Ascending aorta (tissue), 2 donors: ENCODE measurements at regions not wholly inside any gene's neighbourhood (a gene's known extent, or its start where the extent isn't known, plus 50 kb on each side); places are given as distances from the start of the nearest gene placed in this dataset.

Experiments used
- DNase-seq, 2 donors: peaks; one replicate each; pipeline ENCODE4 v3.0.0-alpha.2; 2019; ENCODE audit warnings: low spot score in 2 of 2
- H3K27ac ChIP-seq, 2 donors: fragments of 200-600 bp; sonication (generic); one replicate each; pipeline ENCODE4 v1.5.1; 2016 to 2017; ENCODE audit warnings: mild to moderate bottlenecking in 1 of 2
- H3K27me3 ChIP-seq: fragments of 200-600 bp; sonication (generic); one replicate; pipeline ENCODE4 v1.5.1; 2017
- H3K36me3 ChIP-seq, 2 donors: fragments of 200-600 bp; sonication (generic); one replicate each; pipeline ENCODE4 v1.5.1; 2016
- H3K4me1 ChIP-seq, 2 donors: fragments of 200-600 bp; sonication (generic); one replicate each; pipeline ENCODE4 v1.5.1; 2016 to 2017; ENCODE audit warnings: mild to moderate bottlenecking in 1 of 2
- H3K4me3 ChIP-seq, 2 donors: fragments of 200-600 bp; sonication (generic); one replicate each; pipeline ENCODE4 v1.5.1; 2016 to 2017; ENCODE audit warnings: mild to moderate bottlenecking in 1 of 2
- H3K9me3 ChIP-seq, 2 donors: fragments of 200-600 bp; sonication (generic); one replicate each; pipeline ENCODE4 v1.5.1; 2016
- intact Hi-C: fragments of 100-400 bp; cut with DNase I; formaldehyde crosslinking; loops from one replicate; pipeline ENCODE4 v1.15.1; 2023
- TF ChIP-seq, protein P1 (sequence below), 3 experiments: fragments of 200-600 bp in 2 of 3; fragments of 450-650 bp in 1 of 3; sonication (generic) in 2 of 3; IDR thresholded peaks; one replicate each; pipeline ENCODE4 v1.5.1; 2016 to 2019; ENCODE audit warnings: antibody characterized with exemption in 3 of 3, mild to moderate bottlenecking in 1 of 3, moderate library complexity in 1 of 3

GRCh38 chr9:115169003-115169402, 51.0 kb upstream of the TNC start:
- no peaks in the 10 kb centered on the region for H3K27me3 ChIP-seq
- no peaks in the 10 kb centered on the region for H3K4me1 ChIP-seq
- no peaks in the 10 kb centered on the region for H3K36me3 ChIP-seq
- intact Hi-C loops = no loop called here
- DNase-seq = no peak
- TF ChIP-seq, protein P1, sequence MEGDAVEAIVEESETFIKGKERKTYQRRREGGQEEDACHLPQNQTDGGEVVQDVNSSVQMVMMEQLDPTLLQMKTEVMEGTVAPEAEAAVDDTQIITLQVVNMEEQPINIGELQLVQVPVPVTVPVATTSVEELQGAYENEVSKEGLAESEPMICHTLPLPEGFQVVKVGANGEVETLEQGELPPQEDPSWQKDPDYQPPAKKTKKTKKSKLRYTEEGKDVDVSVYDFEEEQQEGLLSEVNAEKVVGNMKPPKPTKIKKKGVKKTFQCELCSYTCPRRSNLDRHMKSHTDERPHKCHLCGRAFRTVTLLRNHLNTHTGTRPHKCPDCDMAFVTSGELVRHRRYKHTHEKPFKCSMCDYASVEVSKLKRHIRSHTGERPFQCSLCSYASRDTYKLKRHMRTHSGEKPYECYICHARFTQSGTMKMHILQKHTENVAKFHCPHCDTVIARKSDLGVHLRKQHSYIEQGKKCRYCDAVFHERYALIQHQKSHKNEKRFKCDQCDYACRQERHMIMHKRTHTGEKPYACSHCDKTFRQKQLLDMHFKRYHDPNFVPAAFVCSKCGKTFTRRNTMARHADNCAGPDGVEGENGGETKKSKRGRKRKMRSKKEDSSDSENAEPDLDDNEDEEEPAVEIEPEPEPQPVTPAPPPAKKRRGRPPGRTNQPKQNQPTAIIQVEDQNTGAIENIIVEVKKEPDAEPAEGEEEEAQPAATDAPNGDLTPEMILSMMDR (IDR thresholded peaks at IDR 0.05) = no peak
- no peak overlapping the region for H3K27ac ChIP-seq
- no peak overlapping the region for H3K4me3 ChIP-seq
- H3K9me3 ChIP-seq = no peaks in the 10 kb centered on the region

- no peaks in the 10 kb centered on the region for H3K27me3 ChIP-seq
- no peaks in the 10 kb centered on the region for H3K9me3 ChIP-seq
- H3K27ac ChIP-seq = no peak overlapping the region
- no peaks in the 10 kb centered on the region for H3K36me3 ChIP-seq
- intact Hi-C loops = no loop called here
- H3K4me3 ChIP-seq = no peak overlapping the region
- no peak for DNase-seq
- TF ChIP-seq, protein P1 (IDR thresholded peaks at IDR 0.05) = no peak
- H3K4me1 ChIP-seq = no peaks in the 10 kb centered on the region
Observed at GRCh38 chr9:115170358-115171073, 52.6 kb upstream of the TNC start.

GRCh38 chr9:115171921-115172388, 54.0 kb upstream of the TNC start:
- intact Hi-C loops = no loop called here
- Histone ChIP-seq H3K4me3 (no peak overlapping the region), H3K27ac (no peak overlapping the region), H3K36me3 (no peaks in the 10 kb centered on the region), H3K9me3 (no peaks in the 10 kb centered on the region), H3K4me1 (no peaks in the 10 kb centered on the region), H3K27me3 (no peaks in the 10 kb centered on the region)
- TF ChIP-seq, protein P1 (IDR thresholded peaks at IDR 0.05) = no peak
- no peak for DNase-seq

DNA sequence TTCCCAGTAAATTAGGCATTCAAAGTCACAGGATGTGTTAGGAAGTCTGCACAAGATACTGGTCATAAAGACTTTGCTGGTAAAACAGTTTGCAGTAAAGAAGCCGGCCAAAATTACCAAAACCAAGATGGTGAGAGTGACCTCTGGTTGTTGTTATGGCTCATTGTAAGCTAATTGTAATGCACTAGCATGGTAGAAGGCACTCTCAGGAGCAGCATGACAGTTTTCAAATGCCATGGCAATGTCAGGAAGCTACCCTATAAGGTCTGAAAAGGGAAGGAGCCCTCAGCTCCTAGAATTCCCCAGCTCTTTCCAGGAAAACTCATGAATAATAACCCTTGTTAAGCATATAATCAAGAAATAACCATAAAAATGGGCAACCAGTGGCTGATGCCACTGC, 64.3 kb upstream of the TNC start:
- Histone ChIP-seq H3K9me3 (no peaks in the 10 kb centered on the region), H3K27ac (no peak overlapping the region), H3K36me3 (no peaks in the 10 kb centered on the region), H3K4me1 (no peaks in the 10 kb centered on the region), H3K4me3 (no peak overlapping the region), H3K27me3 (no peaks in the 10 kb centered on the region)
- intact Hi-C loops = no loop called here
- TF ChIP-seq, protein P1 (IDR thresholded peaks at IDR 0.05) = no peak
- DNase-seq = no peak

DNA sequence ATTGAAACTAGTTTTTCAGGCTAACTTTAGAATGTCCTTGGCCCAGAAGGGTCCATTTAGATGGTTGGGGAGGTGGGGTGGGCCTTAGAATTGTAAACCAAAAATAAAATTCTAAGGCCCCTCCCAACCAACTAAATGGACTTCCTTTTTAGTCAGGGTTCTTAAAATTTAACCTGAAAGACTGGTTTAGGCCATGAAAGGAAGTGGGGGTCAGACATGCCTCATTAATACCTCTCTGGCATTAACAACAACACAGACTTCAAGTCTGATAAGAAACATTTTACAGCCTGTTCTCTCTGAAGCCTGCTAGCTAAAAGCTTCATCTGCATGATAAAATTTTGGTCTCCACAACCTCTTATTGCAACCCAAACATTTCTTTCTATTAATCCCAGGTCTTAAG, 65.5 kb upstream of the TNC start:
- no peak overlapping the region for H3K4me3 ChIP-seq
- no peaks in the 10 kb centered on the region for H3K4me1 ChIP-seq
- intact Hi-C loops = no loop called here
- no peaks in the 10 kb centered on the region for H3K27me3 ChIP-seq
- TF ChIP-seq, protein P1 (IDR thresholded peaks at IDR 0.05) = no peak
- DNase-seq = no peak
- H3K27ac ChIP-seq = no peak overlapping the region
- H3K36me3 ChIP-seq = no peaks in the 10 kb centered on the region
- no peaks in the 10 kb centered on the region for H3K9me3 ChIP-seq
